CD4-positive, alpha-beta T cell treated with Interferon alpha-2 for 1 hour (primary cell): ENCODE measurements at regions not wholly inside any gene's neighbourhood (a gene's known extent, or its start where the extent isn't known, plus 50 kb on each side); places are given as distances from the start of the nearest gene placed in this dataset.
A peak's percentile ranks its signal among the peaks of the same experiment; 100 is the strongest.

Source experiments
- DNase-seq, 2 donors: peaks; one replicate each; pipeline ENCODE4 v3.0.0-alpha.2; 2020 to 2022

GRCh38 chr1:173128742-173129141 lies 78.0 kb upstream of the TNFSF18 start:
- no peak for DNase-seq

GRCh38 chr1:173127369-173128307 lies 76.9 kb upstream of the TNFSF18 start:
- no peak for DNase-seq

GRCh38 chr1:173126421-173126820 lies 75.7 kb upstream of the TNFSF18 start:
- DNase-seq = no peak

GRCh38 chr1:173122958-173123852 lies 72.5 kb upstream of the TNFSF18 start:
- peak; percentile 25 to 65 for DNase-seq

- no peak for DNase-seq
These were observed 71.7 kb upstream of the TNFSF18 start for GRCh38 chr1:173122344-173122935.

- no peak for DNase-seq
These were observed 67.7 kb upstream of the TNFSF18 start for GRCh38 chr1:173118404-173118803.

- DNase-seq = no peak
These were observed 67.0 kb upstream of the TNFSF18 start for GRCh38 chr1:173117761-173118160.

- no peak for DNase-seq
These were observed 66.4 kb upstream of the TNFSF18 start for GRCh38 chr1:173117108-173117633.

- DNase-seq = no peak
These were observed 63.6 kb upstream of the TNFSF18 start for GRCh38 chr1:173114346-173114745.

- no peak for DNase-seq
These were observed 62.4 kb upstream of the TNFSF18 start for GRCh38 chr1:173113015-173113741.

GRCh38 chr1:173112129-173112528 lies 61.4 kb upstream of the TNFSF18 start:
- DNase-seq = peak; percentile 13

GRCh38 chr1:173107696-173108095 lies 57.0 kb upstream of the TNFSF18 start:
- DNase-seq = no peak

- DNase-seq = no peak
These were observed 52.3 kb upstream of the TNFSF18 start for GRCh38 chr1:173103006-173103405.

GRCh38 chr1:173101589-173101988 lies 50.8 kb upstream of the TNFSF18 start:
- DNase-seq = no peak

- DNase-seq = no peak
These were observed 49.9 kb upstream of the TNFSF18 start for GRCh38 chr1:173100476-173101107.
